ENCODE measurements at regions not wholly inside any gene's neighbourhood (a gene's known extent, or its start where the extent isn't known, plus 50 kb on each side); places are given as distances from the start of the nearest gene placed in this dataset.

GRCh38 chr2:76572981-76573380 is 862.3 kb upstream of the GCFC2 start:
- no peak for DNase-seq
- Histone ChIP-seq H3K9me3 (no peaks in the 10 kb centered on the region), H3K4me1 (no peaks in the 10 kb centered on the region), H3K27me3 (no peaks in the 10 kb centered on the region), H3K4me3 (ENCODE audit: low read depth, low read length) (no peak overlapping the region), H3K36me3 (no peaks in the 10 kb centered on the region)
- TF ChIP-seq CTCF (IDR thresholded peaks at IDR 0.05; ENCODE audit: low read depth, low read length) = no peak

GRCh38 chr2:76569819-76570218 is 859.1 kb upstream of the GCFC2 start:
- Histone ChIP-seq H3K27me3 (no peaks in the 10 kb centered on the region), H3K36me3 (no peaks in the 10 kb centered on the region), H3K4me3 (ENCODE audit: low read depth, low read length) (no peak overlapping the region), H3K4me1 (no peaks in the 10 kb centered on the region), H3K9me3 (no peaks in the 10 kb centered on the region)
- no peak for TF ChIP-seq CTCF (IDR thresholded peaks at IDR 0.05; ENCODE audit: low read depth, low read length)
- DNase-seq = no peak

GRCh38 chr2:76567478-76567877 is 856.8 kb upstream of the GCFC2 start:
- Histone ChIP-seq H3K4me3 (ENCODE audit: low read depth, low read length) (no peak overlapping the region), H3K27me3 (no peaks in the 10 kb centered on the region), H3K36me3 (no peaks in the 10 kb centered on the region), H3K4me1 (no peaks in the 10 kb centered on the region), H3K9me3 (no peaks in the 10 kb centered on the region)
- TF ChIP-seq CTCF (IDR thresholded peaks at IDR 0.05; ENCODE audit: low read depth, low read length) = no peak
- DNase-seq = no peak

- Histone ChIP-seq H3K27me3 (no peaks in the 10 kb centered on the region), H3K4me1 (no peaks in the 10 kb centered on the region), H3K36me3 (no peaks in the 10 kb centered on the region), H3K4me3 (ENCODE audit: low read depth, low read length) (no peak overlapping the region), H3K9me3 (no peaks in the 10 kb centered on the region)
- TF ChIP-seq CTCF (IDR thresholded peaks at IDR 0.05; ENCODE audit: low read depth, low read length) = no peak
- no peak for DNase-seq
These were observed 854.0 kb upstream of the GCFC2 start for GRCh38 chr2:76564734-76565133.

GRCh38 chr2:76563730-76564129 is 853.0 kb upstream of the GCFC2 start:
- TF ChIP-seq CTCF (IDR thresholded peaks at IDR 0.05; ENCODE audit: low read depth, low read length) = no peak
- Histone ChIP-seq H3K4me3 (ENCODE audit: low read depth, low read length) (no peak overlapping the region), H3K9me3 (no peaks in the 10 kb centered on the region), H3K36me3 (no peaks in the 10 kb centered on the region), H3K27me3 (no peaks in the 10 kb centered on the region), H3K4me1 (no peaks in the 10 kb centered on the region)
- no peak for DNase-seq

- H3K27me3 ChIP-seq = no peaks in the 10 kb centered on the region
- H3K4me3 ChIP-seq (ENCODE audit: low read depth, low read length) = no peak overlapping the region
- H3K9me3 ChIP-seq = no peaks in the 10 kb centered on the region
- no peak for DNase-seq
- H3K36me3 ChIP-seq = no peaks in the 10 kb centered on the region
- H3K4me1 ChIP-seq = no peaks in the 10 kb centered on the region
- TF ChIP-seq CTCF (IDR thresholded peaks at IDR 0.05; ENCODE audit: low read depth, low read length) = no peak
These were observed 847.4 kb upstream of the GCFC2 start for GRCh38 chr2:76558157-76558556.

Measured in BE2C (cell line).